OCI-LY7 (cell line): ENCODE measurements at regions not wholly inside any gene's neighbourhood (a gene's known extent, or its start where the extent isn't known, plus 50 kb on each side); places are given as distances from the start of the nearest gene placed in this dataset.
"Not testable (repeated sequence)": the region's sequence is repeated elsewhere in the genome, so short reads cannot be mapped to it uniquely, and the experiment has no call there.

Source experiments
- BruUV-seq: library from RNA; stranded (reverse); fragments of 400-500 nt; replicated peaks from 2 replicates; lab custom pipeline; 2021; lab: Mats Ljungman, UMichigan
- CTCF ChIA-PET: fragments of 300-600 bp; sonication (Branson Sonifier 250); formaldehyde crosslinking; loops from one replicate; lab custom pipeline; 2022; ENCODE audit warnings: antibody characterized with exemption; ENCODE audit not compliant: unreplicated experiment; lab: Charles Lee
- POLR2A ChIA-PET: fragments of 300-600 bp; sonication (Branson Sonifier 250); formaldehyde crosslinking; loops from one replicate; lab custom pipeline; 2022; ENCODE audit warnings: antibody characterized with exemption; lab: Charles Lee
- DNase-seq: peaks from one replicate; pipeline ENCODE4 v3.0.0-alpha.2; 2015; ENCODE audit warnings: low spot score
- H2AFZ ChIP-seq: fragments of 200-600 bp; sonication (generic), shearing (Covaris generic); 2 replicates; pipeline ENCODE4 v1.6.1; 2014; ENCODE audit warnings: mild to moderate bottlenecking, antibody characterized with exemption, low read length, moderate library complexity
- H3K27ac ChIP-seq: fragments of 200-600 bp; sonication (generic); 2 replicates; pipeline ENCODE4 v1.5.1; 2014; ENCODE audit warnings: mixed run types, low read depth, mild to moderate bottlenecking, moderate library complexity, low read length, inconsistent platforms; ENCODE audit not compliant: poor library complexity, severe bottlenecking
- H3K36me3 ChIP-seq: fragments of 200-600 bp; sonication (generic); 2 replicates; pipeline ENCODE4 v1.6.1; 2014; ENCODE audit warnings: mild to moderate bottlenecking, antibody characterized with exemption, low read length, moderate library complexity, mixed read lengths; ENCODE audit not compliant: insufficient read depth
- H3K4me1 ChIP-seq: fragments of 200-600 bp; sonication (generic); 2 replicates; pipeline ENCODE4 v1.5.1; 2014; ENCODE audit warnings: mild to moderate bottlenecking, low read length; ENCODE audit not compliant: insufficient read depth, poor library complexity, severe bottlenecking
- H3K4me2 ChIP-seq: fragments of 200-600 bp; sonication (generic); 2 replicates; pipeline ENCODE4 v1.6.1; 2014; ENCODE audit warnings: mild to moderate bottlenecking, low read length
- H3K4me3 ChIP-seq: fragments of 200-600 bp; sonication (generic); 2 replicates; pipeline ENCODE4 v1.5.1; 2014; ENCODE audit warnings: mild to moderate bottlenecking, low read depth, low read length; ENCODE audit not compliant: poor library complexity, severe bottlenecking
- H3K79me2 ChIP-seq: fragments of 200-600 bp; sonication (generic); 2 replicates; pipeline ENCODE4 v1.6.1; 2016; ENCODE audit warnings: low read depth, mild to moderate bottlenecking, low read length, moderate library complexity, mixed read lengths; ENCODE audit not compliant: insufficient read depth
- H3K9me2 ChIP-seq: fragments of 200-600 bp; sonication (generic); 2 replicates; pipeline ENCODE4 v1.6.1; 2016; ENCODE audit warnings: mild to moderate bottlenecking, low read length, mixed read lengths; ENCODE audit not compliant: insufficient read depth
- H3K9me3 ChIP-seq: fragments of 200-600 bp; sonication (generic); 2 replicates; pipeline ENCODE4 v1.6.1; 2014; ENCODE audit warnings: mild to moderate bottlenecking, mixed run types, low read length, mixed read lengths
- H4K20me1 ChIP-seq: fragments of 200-600 bp; sonication (generic); 2 replicates; pipeline ENCODE4 v1.6.1; 2014; ENCODE audit warnings: mild to moderate bottlenecking, antibody characterized with exemption, low read length, moderate library complexity, mixed read lengths; ENCODE audit not compliant: insufficient read depth
- CTCF ChIP-seq: fragments of 200-600 bp; sonication (generic); conservative IDR thresholded peaks from 2 replicates; pipeline ENCODE4 v1.5.1; 2014; ENCODE audit warnings: mild to moderate bottlenecking, antibody characterized with exemption, low read length, moderate library complexity, mixed read lengths
- EZH2phosphoT487 ChIP-seq: fragments of 200-600 bp; sonication (generic); IDR thresholded peaks from 2 replicates; pipeline ENCODE4 v1.6.1; 2018; ENCODE audit warnings: low read depth, borderline replicate concordance, mild to moderate bottlenecking, mixed run types, antibody characterized with exemption, low read length, moderate library complexity, mixed read lengths
- intact Hi-C: fragments of 100-400 bp; cut with micrococcal nuclease; formaldehyde crosslinking; loops from one replicate; pipeline ENCODE4 v1.10.0; 2022; ENCODE audit not compliant: unreplicated experiment

- Histone ChIP-seq H3K9me3 (no peaks in the 10 kb centered on the region), H3K27ac (no peak overlapping the region), H3K9me2 (no peaks in the 10 kb centered on the region), H3K4me1 (no peaks in the 10 kb centered on the region), H3K4me2 (no peak overlapping the region), H3K36me3 (no peaks in the 10 kb centered on the region), H3K79me2 (no peaks in the 10 kb centered on the region), H3K4me3 (no peak overlapping the region), H4K20me1 (no peaks in the 10 kb centered on the region), H2AFZ (no peak overlapping the region)
- ChIA-PET CTCF (no interaction called here), POLR2A (no interaction called here)
- intact Hi-C loops = no loop called here
- no peak for TF ChIP-seq EZH2phosphoT487
- no peak for TF ChIP-seq CTCF
- no TSS peak for BruUV-seq
- DNase-seq = no peak
Observed at GRCh38 chr9:97237951-97238889, 69.2 kb upstream of the CCDC180 start.

DNA sequence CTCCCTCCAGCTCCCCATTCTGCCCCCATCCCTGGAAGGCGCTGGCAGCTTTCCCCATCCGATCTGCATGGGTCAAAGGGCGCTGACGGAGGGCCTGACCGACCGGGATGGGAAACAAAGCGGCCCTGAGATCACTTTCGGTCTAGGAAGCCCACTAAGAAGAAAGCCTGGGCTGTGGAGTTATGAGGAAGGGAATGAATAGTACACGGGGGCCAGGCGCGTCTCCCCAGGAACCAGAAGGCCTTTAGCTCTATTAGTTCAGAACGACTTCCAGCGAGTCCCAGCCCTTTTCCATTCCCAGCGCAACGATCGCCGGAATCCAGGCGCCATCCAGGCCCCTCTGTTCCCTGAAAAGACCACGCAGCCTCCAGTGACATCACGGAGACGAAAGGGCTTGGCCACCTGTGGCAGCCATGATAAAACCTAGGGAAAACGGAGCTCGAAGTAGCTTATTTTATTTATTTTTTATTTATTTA lies 70.1 kb upstream of the CCDC180 start:
- Histone ChIP-seq H4K20me1 (no peaks in the 10 kb centered on the region), H3K4me3 (no peak overlapping the region), H3K9me2 (no peaks in the 10 kb centered on the region), H3K4me2 (no peak overlapping the region), H3K79me2 (no peaks in the 10 kb centered on the region), H3K36me3 (no peaks in the 10 kb centered on the region), H3K9me3 (no peaks in the 10 kb centered on the region), H3K4me1 (no peaks in the 10 kb centered on the region), H2AFZ (no peak overlapping the region), H3K27ac (no peak overlapping the region)
- CTCF ChIA-PET = no interaction called here
- DNase-seq = no peak
- BruUV-seq = no TSS peak
- intact Hi-C loops = no loop called here
- TF ChIP-seq EZH2phosphoT487 = no peak
- TF ChIP-seq CTCF = no peak
- POLR2A ChIA-PET = interaction anchor here (0.5 kb wide), 1 partner anchor 35 kb away, joined by 3 read pairs; no protein-coding TSS in a partner anchor

DNA sequence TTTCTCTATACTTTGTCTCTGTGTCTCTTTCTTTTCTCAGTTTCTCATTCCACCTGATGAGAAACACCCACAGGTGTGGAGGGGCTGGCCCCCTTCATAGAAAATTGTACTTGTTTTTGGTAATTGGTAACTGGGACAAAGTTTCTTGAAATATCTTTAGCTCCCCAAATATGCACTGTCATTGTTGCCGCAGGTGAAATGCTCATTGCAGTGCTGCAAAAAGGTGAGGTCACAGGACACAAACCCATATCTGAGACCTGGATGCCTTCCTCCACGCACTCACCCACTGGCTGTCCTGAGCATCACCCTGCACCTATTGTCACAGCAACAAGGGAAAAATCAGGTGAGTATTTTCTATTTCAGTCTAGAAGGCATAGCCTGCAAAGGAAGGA lies 74.5 kb upstream of the CCDC180 start:
- intact Hi-C loops, BruUV-seq, H3K4me3 ChIP-seq, CTCF ChIA-PET, H3K4me1 ChIP-seq, H3K9me3 ChIP-seq, H2AFZ ChIP-seq, H3K9me2 ChIP-seq, H3K4me2 ChIP-seq, H3K27ac ChIP-seq, H4K20me1 ChIP-seq, H3K36me3 ChIP-seq, DNase-seq, H3K79me2 ChIP-seq, POLR2A ChIA-PET: not testable (repeated sequence)

GRCh38 chr9:97232060-97233008 lies 75.1 kb upstream of the CCDC180 start:
- H3K4me3 ChIP-seq, intact Hi-C loops, CTCF ChIA-PET, BruUV-seq, POLR2A ChIA-PET, H3K9me3 ChIP-seq, H3K36me3 ChIP-seq, H3K9me2 ChIP-seq, H2AFZ ChIP-seq, H3K4me2 ChIP-seq, H3K79me2 ChIP-seq, H3K27ac ChIP-seq, H4K20me1 ChIP-seq, H3K4me1 ChIP-seq, DNase-seq: not testable (repeated sequence)
